ENCODE measurements at regions not wholly inside any gene's neighbourhood (a gene's known extent, or its start where the extent isn't known, plus 50 kb on each side); places are given as distances from the start of the nearest gene placed in this dataset.

DNA sequence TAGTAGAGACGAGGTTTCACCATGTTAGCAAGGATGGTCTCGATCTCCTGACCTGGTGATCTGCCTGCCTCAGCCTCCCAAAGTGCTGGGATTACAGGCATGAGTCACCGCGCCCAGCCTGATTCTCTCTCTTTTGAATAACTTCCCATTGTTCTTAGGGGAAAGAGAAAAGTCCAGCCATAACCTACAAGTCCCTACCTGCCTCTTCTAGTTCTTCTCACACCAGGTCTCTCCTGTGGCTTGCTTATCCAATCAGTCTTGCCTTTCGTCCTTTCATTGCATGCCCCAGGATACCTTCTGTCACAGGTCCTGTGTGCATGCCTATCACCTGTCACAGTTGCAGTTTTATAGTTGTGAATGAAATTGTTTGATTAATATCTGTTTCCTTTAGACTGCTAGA, 148.1 kb downstream of the SLC4A3 start:
- TF ChIP-seq, protein P1, sequence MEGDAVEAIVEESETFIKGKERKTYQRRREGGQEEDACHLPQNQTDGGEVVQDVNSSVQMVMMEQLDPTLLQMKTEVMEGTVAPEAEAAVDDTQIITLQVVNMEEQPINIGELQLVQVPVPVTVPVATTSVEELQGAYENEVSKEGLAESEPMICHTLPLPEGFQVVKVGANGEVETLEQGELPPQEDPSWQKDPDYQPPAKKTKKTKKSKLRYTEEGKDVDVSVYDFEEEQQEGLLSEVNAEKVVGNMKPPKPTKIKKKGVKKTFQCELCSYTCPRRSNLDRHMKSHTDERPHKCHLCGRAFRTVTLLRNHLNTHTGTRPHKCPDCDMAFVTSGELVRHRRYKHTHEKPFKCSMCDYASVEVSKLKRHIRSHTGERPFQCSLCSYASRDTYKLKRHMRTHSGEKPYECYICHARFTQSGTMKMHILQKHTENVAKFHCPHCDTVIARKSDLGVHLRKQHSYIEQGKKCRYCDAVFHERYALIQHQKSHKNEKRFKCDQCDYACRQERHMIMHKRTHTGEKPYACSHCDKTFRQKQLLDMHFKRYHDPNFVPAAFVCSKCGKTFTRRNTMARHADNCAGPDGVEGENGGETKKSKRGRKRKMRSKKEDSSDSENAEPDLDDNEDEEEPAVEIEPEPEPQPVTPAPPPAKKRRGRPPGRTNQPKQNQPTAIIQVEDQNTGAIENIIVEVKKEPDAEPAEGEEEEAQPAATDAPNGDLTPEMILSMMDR (IDR thresholded peaks at IDR 0.05; ENCODE audit: low read depth, low read length, poor library complexity, severe bottlenecking): no peak
- TF ChIP-seq EZH2phosphoT487 (IDR thresholded peaks at IDR 0.05; ENCODE audit: borderline replicate concordance, low read length): no peak
